ENCODE measurements at regions not wholly inside any gene's neighbourhood (a gene's known extent, or its start where the extent isn't known, plus 50 kb on each side); places are given as distances from the start of the nearest gene placed in this dataset.

- TF ChIP-seq CTCF (conservative IDR thresholded peaks at IDR 0.05) (no peak), ZFX (IDR thresholded peaks at IDR 0.05) (no peak)
Observed at GRCh38 chr18:24740829-24741228, 280.4 kb downstream of the HRH4 start.
